BJ (cell line): ENCODE measurements at regions not wholly inside any gene's neighbourhood (a gene's known extent, or its start where the extent isn't known, plus 50 kb on each side); places are given as distances from the start of the nearest gene placed in this dataset.

Experiments used
- CTCF ChIA-PET: fragments of 350-600 bp; formaldehyde crosslinking; extraction: SDS; loops from one replicate; lab custom pipeline; 2021; ENCODE audit warnings: antibody characterized with exemption, inconsistent platforms; lab: Yijun Ruan, JAX
- POLR2A ChIA-PET: fragments of 300-600 bp; sonication (Branson Sonifier 250); formaldehyde crosslinking; extraction: SDS; loops from one replicate; lab custom pipeline; 2021; ENCODE audit warnings: antibody characterized with exemption; lab: Charles Lee
- DNase-seq: peaks from one replicate; pipeline ENCODE4 v3.0.0-alpha.2; 2011; ENCODE audit warnings: low read depth
- H3K27me3 ChIP-seq: 2 replicates; pipeline ENCODE4 v1.6.0; 2011; ENCODE audit warnings: low read length; ENCODE audit not compliant: control insufficient read depth, insufficient read depth
- H3K36me3 ChIP-seq: 2 replicates; pipeline ENCODE4 v1.5.1; 2011; ENCODE audit warnings: low read length; ENCODE audit not compliant: control insufficient read depth, insufficient read depth
- H3K4me3 ChIP-seq: 2 replicates; pipeline ENCODE4 v1.5.1; 2011; ENCODE audit warnings: low read depth, mild to moderate bottlenecking, control low read depth, low read length
- TF ChIP-seq, protein P1 (sequence below): IDR thresholded peaks from 2 replicates; pipeline ENCODE4 v1.5.1; 2011; ENCODE audit warnings: low read depth, mild to moderate bottlenecking, control low read depth, inconsistent platforms, low read length, moderate library complexity; ENCODE audit not compliant: insufficient read depth

DNA sequence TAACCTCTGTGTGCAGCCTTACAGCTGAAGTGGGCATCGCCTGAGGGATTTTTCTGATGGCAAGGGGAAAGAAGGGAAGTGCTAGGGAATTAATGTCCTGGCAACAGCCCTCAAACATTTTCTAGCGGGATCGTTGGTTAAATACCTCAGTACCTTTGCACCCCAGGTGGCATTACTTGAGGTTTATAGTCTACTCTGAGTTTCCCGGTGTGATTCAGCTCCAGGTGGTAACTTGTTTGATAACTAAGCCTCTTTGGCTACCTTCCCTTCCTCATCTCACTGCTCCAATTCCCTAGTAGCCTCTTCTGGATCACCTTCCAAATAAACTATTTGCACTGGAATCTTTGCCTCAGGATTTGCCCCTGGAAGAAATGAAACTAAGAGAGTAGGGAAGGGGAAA, 237.0 kb upstream of the SSTR1 start:
- ChIA-PET CTCF (no interaction called here), POLR2A (no interaction called here)
- Histone ChIP-seq H3K36me3 (no peaks in the 10 kb centered on the region), H3K4me3 (no peak overlapping the region), H3K27me3 (no peaks in the 10 kb centered on the region)
- no peak for DNase-seq
- TF ChIP-seq, protein P1, sequence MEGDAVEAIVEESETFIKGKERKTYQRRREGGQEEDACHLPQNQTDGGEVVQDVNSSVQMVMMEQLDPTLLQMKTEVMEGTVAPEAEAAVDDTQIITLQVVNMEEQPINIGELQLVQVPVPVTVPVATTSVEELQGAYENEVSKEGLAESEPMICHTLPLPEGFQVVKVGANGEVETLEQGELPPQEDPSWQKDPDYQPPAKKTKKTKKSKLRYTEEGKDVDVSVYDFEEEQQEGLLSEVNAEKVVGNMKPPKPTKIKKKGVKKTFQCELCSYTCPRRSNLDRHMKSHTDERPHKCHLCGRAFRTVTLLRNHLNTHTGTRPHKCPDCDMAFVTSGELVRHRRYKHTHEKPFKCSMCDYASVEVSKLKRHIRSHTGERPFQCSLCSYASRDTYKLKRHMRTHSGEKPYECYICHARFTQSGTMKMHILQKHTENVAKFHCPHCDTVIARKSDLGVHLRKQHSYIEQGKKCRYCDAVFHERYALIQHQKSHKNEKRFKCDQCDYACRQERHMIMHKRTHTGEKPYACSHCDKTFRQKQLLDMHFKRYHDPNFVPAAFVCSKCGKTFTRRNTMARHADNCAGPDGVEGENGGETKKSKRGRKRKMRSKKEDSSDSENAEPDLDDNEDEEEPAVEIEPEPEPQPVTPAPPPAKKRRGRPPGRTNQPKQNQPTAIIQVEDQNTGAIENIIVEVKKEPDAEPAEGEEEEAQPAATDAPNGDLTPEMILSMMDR = no peak

DNA sequence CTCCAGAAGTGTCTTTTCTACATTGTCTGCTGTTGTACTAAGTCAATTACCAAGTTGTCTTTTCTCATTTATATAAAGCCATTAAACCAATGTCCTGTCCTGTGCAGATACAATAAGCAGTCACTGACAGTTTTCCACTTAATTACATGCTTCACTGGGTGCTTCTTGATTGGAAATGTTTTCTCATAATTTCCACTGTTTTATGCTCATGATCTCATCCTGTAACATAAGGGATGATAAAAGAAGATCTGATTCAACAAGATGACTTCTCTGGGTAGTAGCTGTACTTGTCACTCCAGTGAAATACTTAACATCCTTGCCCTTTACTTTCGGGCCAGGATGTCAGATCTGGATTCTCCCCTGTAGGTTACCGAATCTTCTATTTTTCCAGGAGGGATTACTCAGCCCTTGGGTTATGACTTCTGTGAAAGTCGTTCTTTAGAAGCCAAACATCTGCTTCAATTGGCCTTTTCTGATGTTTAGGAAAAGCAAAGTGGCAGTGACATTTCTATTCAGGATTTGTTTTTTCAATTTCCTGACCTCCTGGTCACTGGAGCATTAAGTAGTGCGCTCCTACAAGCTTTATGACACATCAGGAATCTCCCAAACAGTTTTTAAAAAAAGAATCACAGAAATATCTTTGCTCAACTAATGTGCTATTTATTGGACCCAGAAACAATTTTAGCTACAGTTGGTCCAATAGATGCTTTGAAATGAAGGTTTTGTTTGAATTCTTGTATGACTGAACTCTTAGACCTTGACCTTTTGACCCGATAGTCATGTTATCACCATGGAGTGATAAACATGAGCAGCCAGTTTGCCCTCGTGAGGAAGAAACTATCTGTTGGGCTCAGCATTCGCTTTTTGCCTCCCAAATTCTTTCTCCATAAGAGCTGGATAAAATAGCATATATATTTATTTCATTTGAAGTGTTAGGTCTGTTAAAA, 234.5 kb upstream of the SSTR1 start:
- H3K36me3 ChIP-seq = no peaks in the 10 kb centered on the region
- ChIA-PET CTCF (interaction anchor here (0.6 to 2.0 kb wide), 4 partner anchors 12 to 881 kb away, joined by 3 to 8 read pairs (median 3); no protein-coding TSS in a partner anchor), POLR2A (no interaction called here)
- TF ChIP-seq, protein P1 = no peak
- H3K4me3 ChIP-seq = no peak overlapping the region
- H3K27me3 ChIP-seq = no peaks in the 10 kb centered on the region
- DNase-seq = peak; percentile 20

DNA sequence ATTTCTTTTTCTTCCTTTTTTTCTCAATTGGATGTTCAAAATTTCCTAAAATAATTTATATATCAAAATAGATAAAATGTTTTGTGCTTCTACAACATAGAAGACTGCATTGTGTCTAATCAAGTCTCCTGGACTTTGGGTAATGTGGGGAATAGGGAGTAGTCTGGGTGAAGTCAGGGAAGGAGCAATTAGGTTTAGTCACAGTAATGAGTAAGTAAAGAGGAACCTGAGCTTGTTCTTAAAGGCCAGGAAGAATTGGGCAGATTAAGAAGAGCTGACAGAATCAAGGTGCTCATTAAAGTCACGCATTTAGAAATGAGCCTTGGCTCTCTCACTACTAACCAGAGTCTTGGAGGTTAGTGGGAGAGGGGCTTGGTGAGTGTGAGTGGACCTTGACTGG, 233.3 kb upstream of the SSTR1 start:
- DNase-seq = no peak
- H3K27me3 ChIP-seq = no peaks in the 10 kb centered on the region
- TF ChIP-seq, protein P1 = no peak
- no peaks in the 10 kb centered on the region for H3K36me3 ChIP-seq
- POLR2A ChIA-PET = no interaction called here
- CTCF ChIA-PET = interaction anchor here (0.6 to 2.0 kb wide), 3 partner anchors 12 to 880 kb away, joined by 3 to 8 read pairs (median 3); no protein-coding TSS in a partner anchor
- H3K4me3 ChIP-seq = no peak overlapping the region

DNA sequence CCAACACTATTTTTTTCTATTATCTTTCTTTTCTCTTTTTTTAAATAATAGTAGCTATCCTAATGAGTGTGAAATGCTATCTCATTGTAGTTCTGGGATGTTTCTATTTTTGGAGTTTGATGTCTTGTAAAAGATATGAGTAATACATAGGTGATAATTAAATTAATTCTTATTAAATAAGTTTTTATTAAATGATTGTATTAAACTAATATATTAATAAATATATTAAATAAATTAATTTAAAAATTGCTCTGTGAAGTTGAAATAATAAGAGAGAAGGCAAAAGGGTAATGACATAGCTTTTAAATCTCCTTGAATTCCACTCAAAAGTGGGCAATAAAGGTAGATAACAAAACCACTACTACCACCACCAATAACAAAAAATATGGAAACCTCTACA, 230.2 kb upstream of the SSTR1 start:
- no peak for DNase-seq
- TF ChIP-seq, protein P1 = no peak
- H3K27me3 ChIP-seq = no peaks in the 10 kb centered on the region
- ChIA-PET CTCF (no interaction called here), POLR2A (no interaction called here)
- no peaks in the 10 kb centered on the region for H3K36me3 ChIP-seq
- H3K4me3 ChIP-seq = no peak overlapping the region

DNA sequence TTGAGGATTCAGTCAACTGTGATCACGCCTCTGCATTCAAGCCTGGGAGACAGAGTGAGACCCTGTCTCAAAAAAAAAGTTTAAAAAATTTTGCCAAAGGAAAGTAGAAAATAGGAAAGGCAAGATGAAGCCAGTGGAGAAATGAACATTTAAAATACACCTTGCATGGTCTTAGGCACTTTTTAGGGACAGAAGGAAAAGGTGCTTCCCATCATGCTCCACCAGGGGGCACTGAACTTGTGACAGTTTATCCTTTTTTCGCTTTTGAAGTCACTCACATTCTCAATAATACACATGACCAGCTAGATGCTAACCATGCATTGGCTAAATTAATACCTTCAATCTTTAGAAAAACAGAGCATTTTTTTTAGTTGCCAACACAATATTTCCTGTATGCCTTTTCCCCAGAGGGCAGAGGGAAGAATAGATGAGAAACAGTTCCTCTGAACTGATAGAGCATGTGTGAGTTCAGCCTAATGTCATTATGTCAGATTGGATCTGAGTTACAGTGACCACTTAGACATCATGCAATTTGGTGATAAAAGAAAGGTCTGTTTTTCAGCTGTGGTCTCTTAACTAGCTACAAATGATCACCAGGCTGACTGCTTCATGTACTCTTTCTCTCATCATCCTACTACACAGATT, 221.8 kb upstream of the SSTR1 start:
- ChIA-PET POLR2A (no interaction called here), CTCF (interaction anchor here (0.6 to 2.1 kb wide), 19 partner anchors 11 to 615 kb away, joined by 3 to 11 read pairs (median 3); partner anchors contain the start of gene SSTR1)
- no peak for DNase-seq
- Histone ChIP-seq H3K36me3 (no peaks in the 10 kb centered on the region), H3K27me3 (no peaks in the 10 kb centered on the region), H3K4me3 (no peak overlapping the region)
- TF ChIP-seq, protein P1 = peak; percentile 79
